C4-2B (cell line): ENCODE measurements at regions not wholly inside any gene's neighbourhood (a gene's known extent, or its start where the extent isn't known, plus 50 kb on each side); places are given as distances from the start of the nearest gene placed in this dataset.
"Not testable (repeated sequence)": the region's sequence is repeated elsewhere in the genome, so short reads cannot be mapped to it uniquely, and the experiment has no call there.

ENCODE experiments used
- CTCF ChIP-seq: fragments of 450-650 bp; conservative IDR thresholded peaks from 2 replicates; pipeline ENCODE4 v1.5.1; 2017; ENCODE audit warnings: mild to moderate bottlenecking
- ZFX ChIP-seq: fragments of 450-650 bp; IDR thresholded peaks from 2 replicates; pipeline ENCODE4 v1.6.1; 2017

GRCh38 chr5:27119736-27120321 lies 81.4 kb upstream of the CDH9 start:
- TF ChIP-seq CTCF, ZFX: not testable (repeated sequence)
